PC-3 (cell line): ENCODE measurements at regions not wholly inside any gene's neighbourhood (a gene's known extent, or its start where the extent isn't known, plus 50 kb on each side); places are given as distances from the start of the nearest gene placed in this dataset.

Experiments used
- ATAC-seq: fragments of 200-7000 bp; cut with Tn5 transposase; 2 replicates; pipeline ENCODE4 v1.9.1; 2020; ENCODE audit warnings: mild to moderate bottlenecking, moderate library complexity
- BruUV-seq: library from RNA; stranded (reverse); fragments of 400-500 nt; replicated peaks from 2 replicates; lab custom pipeline; 2021; lab: Mats Ljungman, UMichigan
- CTCF ChIA-PET: fragments of 300-600 bp; sonication (Branson Sonifier 250); formaldehyde crosslinking; loops from one replicate; lab custom pipeline; 2022; ENCODE audit warnings: antibody characterized with exemption; lab: Charles Lee
- POLR2A ChIA-PET: fragments of 300-600 bp; sonication (Branson Sonifier 250); formaldehyde crosslinking; loops from one replicate; lab custom pipeline; 2022; ENCODE audit warnings: antibody characterized with exemption; ENCODE audit not compliant: unreplicated experiment; lab: Charles Lee
- DNase-seq: peaks from one replicate; pipeline ENCODE4 v3.0.0-alpha.2; 2015
- H2AFZ ChIP-seq: fragments of 300-600 bp; sonication (generic); 2 replicates; pipeline ENCODE4 v1.6.0; 2016; ENCODE audit warnings: antibody characterized with exemption, low read length
- H3F3A ChIP-seq: fragments of 300-600 bp; sonication (generic); one replicate; pipeline ENCODE4 v1.6.0; 2017; ENCODE audit warnings: antibody characterized with exemption, low read length, control low read depth, mild to moderate bottlenecking; ENCODE audit not compliant: unreplicated experiment
- H3K27ac ChIP-seq: fragments of 300-600 bp; sonication (generic); 2 replicates; pipeline ENCODE4 v1.5.1; 2016; ENCODE audit warnings: mild to moderate bottlenecking, low read length
- H3K27me3 ChIP-seq: fragments of 300-600 bp; sonication (generic); 2 replicates; pipeline ENCODE4 v1.6.1; 2016; ENCODE audit warnings: low read length, mixed read lengths
- H3K36me3 ChIP-seq: fragments of 300-600 bp; sonication (generic); 2 replicates; pipeline ENCODE4 v1.6.1; 2016; ENCODE audit warnings: low read depth, mixed run types, low read length, mixed read lengths
- H3K4me1 ChIP-seq: fragments of 300-600 bp; sonication (generic); 2 replicates; pipeline ENCODE4 v1.5.1; 2016; ENCODE audit warnings: low read length; ENCODE audit not compliant: insufficient read depth
- H3K4me2 ChIP-seq: fragments of 300-600 bp; sonication (generic); 2 replicates; pipeline ENCODE4 v1.6.0; 2016; ENCODE audit warnings: low read length
- H3K4me3 ChIP-seq: fragments of 300-600 bp; sonication (generic); 2 replicates; pipeline ENCODE4 v1.5.1; 2016; ENCODE audit warnings: mild to moderate bottlenecking, low read length, mixed read lengths
- H3K79me2 ChIP-seq: fragments of 300-600 bp; sonication (generic); 2 replicates; pipeline ENCODE4 v1.6.1; 2017; ENCODE audit warnings: low read length, mixed read lengths
- H3K9ac ChIP-seq: fragments of 300-600 bp; sonication (generic); 2 replicates; pipeline ENCODE4 v1.6.0; 2016; ENCODE audit warnings: mild to moderate bottlenecking, low read length
- H3K9me2 ChIP-seq: fragments of 300-600 bp; sonication (generic); replicated peaks from 2 replicates; pipeline ENCODE4 v1.6.1; 2016; ENCODE audit warnings: mixed run types, low read length, mixed read lengths
- H3K9me3 ChIP-seq: fragments of 300-600 bp; sonication (generic); 2 replicates; pipeline ENCODE4 v1.6.1; 2016; ENCODE audit warnings: low read length, mixed read lengths
- H4K20me1 ChIP-seq: fragments of 300-600 bp; sonication (generic); 2 replicates; pipeline ENCODE4 v1.6.1; 2016; ENCODE audit warnings: low read length, mixed read lengths
- EZH2 ChIP-seq: fragments of 300-600 bp; sonication (generic); IDR thresholded peaks from one replicate; pipeline ENCODE4 v1.6.1; 2017; ENCODE audit warnings: antibody characterized with exemption, mild to moderate bottlenecking, low read length; ENCODE audit not compliant: unreplicated experiment
- EZH2phosphoT487 ChIP-seq: fragments of 300-600 bp; sonication (generic); IDR thresholded peaks from 2 replicates; pipeline ENCODE4 v1.6.1; 2018; ENCODE audit warnings: mild to moderate bottlenecking, antibody characterized with exemption, low read length, borderline replicate concordance
- intact Hi-C: fragments of 100-400 bp; cut with micrococcal nuclease; formaldehyde crosslinking; loops from 2 replicates; pipeline ENCODE4 v1.9.0; 2023
- TF ChIP-seq, protein P1 (sequence below): fragments of 300-600 bp; sonication (generic); conservative IDR thresholded peaks from 2 replicates; pipeline ENCODE4 v1.5.1; 2017; ENCODE audit warnings: antibody characterized with exemption, low read depth, mild to moderate bottlenecking, low read length

GRCh38 chr9:88754452-88754851 lies 219.5 kb downstream of the NXNL2 start:
- TF ChIP-seq EZH2 (no peak), EZH2phosphoT487 (no peak)
- TF ChIP-seq, protein P1, sequence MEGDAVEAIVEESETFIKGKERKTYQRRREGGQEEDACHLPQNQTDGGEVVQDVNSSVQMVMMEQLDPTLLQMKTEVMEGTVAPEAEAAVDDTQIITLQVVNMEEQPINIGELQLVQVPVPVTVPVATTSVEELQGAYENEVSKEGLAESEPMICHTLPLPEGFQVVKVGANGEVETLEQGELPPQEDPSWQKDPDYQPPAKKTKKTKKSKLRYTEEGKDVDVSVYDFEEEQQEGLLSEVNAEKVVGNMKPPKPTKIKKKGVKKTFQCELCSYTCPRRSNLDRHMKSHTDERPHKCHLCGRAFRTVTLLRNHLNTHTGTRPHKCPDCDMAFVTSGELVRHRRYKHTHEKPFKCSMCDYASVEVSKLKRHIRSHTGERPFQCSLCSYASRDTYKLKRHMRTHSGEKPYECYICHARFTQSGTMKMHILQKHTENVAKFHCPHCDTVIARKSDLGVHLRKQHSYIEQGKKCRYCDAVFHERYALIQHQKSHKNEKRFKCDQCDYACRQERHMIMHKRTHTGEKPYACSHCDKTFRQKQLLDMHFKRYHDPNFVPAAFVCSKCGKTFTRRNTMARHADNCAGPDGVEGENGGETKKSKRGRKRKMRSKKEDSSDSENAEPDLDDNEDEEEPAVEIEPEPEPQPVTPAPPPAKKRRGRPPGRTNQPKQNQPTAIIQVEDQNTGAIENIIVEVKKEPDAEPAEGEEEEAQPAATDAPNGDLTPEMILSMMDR = no peak
- Histone ChIP-seq H3K9me3 (no peaks in the 10 kb centered on the region), H3K4me3 (no peak overlapping the region), H3K27ac (no peak overlapping the region), H3K27me3 (no peaks in the 10 kb centered on the region), H3K9me2 (no peaks in the 10 kb centered on the region), H3K4me1 (peaks cover 3% of the 10 kb centered on the region; the same call in 1 of the 2 replicates), H4K20me1 (no peaks in the 10 kb centered on the region), H3K4me2 (no peak overlapping the region), H3K79me2 (no peaks in the 10 kb centered on the region), H3F3A (no peaks in the 10 kb centered on the region), H3K36me3 (no peaks in the 10 kb centered on the region), H3K9ac (no peak overlapping the region), H2AFZ (no peak overlapping the region)
- ChIA-PET CTCF (no interaction called here), POLR2A (no interaction called here)
- ATAC-seq (no peak), DNase-seq (no peak)
- intact Hi-C loops = no loop called here
- BruUV-seq = no TSS peak

- Histone ChIP-seq H3K27ac (no peak overlapping the region), H3K27me3 (no peaks in the 10 kb centered on the region), H3K4me2 (no peak overlapping the region), H3K4me3 (no peak overlapping the region), H3K9me3 (no peaks in the 10 kb centered on the region), H2AFZ (no peak overlapping the region), H3K4me1 (no peaks in the 10 kb centered on the region), H3F3A (no peaks in the 10 kb centered on the region), H3K9ac (no peak overlapping the region), H3K9me2 (no peaks in the 10 kb centered on the region), H3K79me2 (no peaks in the 10 kb centered on the region), H3K36me3 (no peaks in the 10 kb centered on the region), H4K20me1 (no peaks in the 10 kb centered on the region)
- ATAC-seq (no peak), DNase-seq (no peak)
- intact Hi-C loops = no loop called here
- TF ChIP-seq EZH2 (no peak), EZH2phosphoT487 (no peak)
- TF ChIP-seq, protein P1 = no peak
- CTCF ChIA-PET = interaction anchor here (0.6 kb wide), 1 partner anchor 16 kb away, joined by 3 read pairs; no protein-coding TSS in a partner anchor
- POLR2A ChIA-PET = no interaction called here
- no TSS peak for BruUV-seq
These were observed 219.9 kb downstream of the NXNL2 start for GRCh38 chr9:88754886-88755285.

- H3F3A ChIP-seq = no peaks in the 10 kb centered on the region
- no peaks in the 10 kb centered on the region for H3K9me3 ChIP-seq
- no peaks in the 10 kb centered on the region for H3K27me3 ChIP-seq
- no peak overlapping the region for H3K4me2 ChIP-seq
- H4K20me1 ChIP-seq = no peaks in the 10 kb centered on the region
- no peaks in the 10 kb centered on the region for H3K36me3 ChIP-seq
- CTCF ChIA-PET = no interaction called here
- POLR2A ChIA-PET = no interaction called here
- no peak overlapping the region for H3K9ac ChIP-seq
- H3K27ac ChIP-seq = no peak overlapping the region
- H3K79me2 ChIP-seq = no peaks in the 10 kb centered on the region
- no peak overlapping the region for H2AFZ ChIP-seq
- no peak for DNase-seq
- H3K9me2 ChIP-seq = no peaks in the 10 kb centered on the region
- no peak overlapping the region for H3K4me3 ChIP-seq
- intact Hi-C loops = no loop called here
- no TSS peak for BruUV-seq
- TF ChIP-seq EZH2phosphoT487 = no peak
- TF ChIP-seq, protein P1 = no peak
- no peak for TF ChIP-seq EZH2
- no peaks in the 10 kb centered on the region for H3K4me1 ChIP-seq
- no peak for ATAC-seq
These were observed 222.5 kb downstream of the NXNL2 start for GRCh38 chr9:88757406-88758010.
